Aorta (tissue), 5 donors: ENCODE measurements at regions not wholly inside any gene's neighbourhood (a gene's known extent, or its start where the extent isn't known, plus 50 kb on each side); places are given as distances from the start of the nearest gene placed in this dataset.
"Not testable (repeated sequence)": the region's sequence is repeated elsewhere in the genome, so short reads cannot be mapped to it uniquely, and the experiment has no call there.

Experiments used
- ATAC-seq: fragments of 200-7000 bp; cut with Tn5 transposase; one replicate; pipeline ENCODE4 v1.9.1; 2022; ENCODE audit warnings: moderate library complexity; ENCODE audit not compliant: low FRiP score
- DNase-seq, 2 donors: peaks; one replicate each; pipeline ENCODE4 v3.0.0-alpha.2; 2020
- H3K27ac ChIP-seq, 2 donors: one replicate each; pipeline ENCODE4 v1.5.1; 2013; ENCODE audit warnings: low read length in 2 of 2, mild to moderate bottlenecking in 2 of 2, moderate library complexity in 2 of 2, control low read depth in 1 of 2, inconsistent platforms in 1 of 2, low read depth in 1 of 2
- H3K27me3 ChIP-seq, 2 donors: one replicate each; pipeline ENCODE4 v1.6.1; 2013; ENCODE audit warnings: control low read depth in 1 of 2, low read length in 1 of 2, mild to moderate bottlenecking in 1 of 2, moderate library complexity in 1 of 2; ENCODE audit not compliant: insufficient read depth in 2 of 2, control insufficient read depth in 1 of 2
- H3K36me3 ChIP-seq, 2 donors: one replicate each; pipeline ENCODE4 v1.6.1; 2013; ENCODE audit warnings: control low read depth in 1 of 2, low read length in 1 of 2, mild to moderate bottlenecking in 1 of 2; ENCODE audit not compliant: insufficient read depth in 2 of 2, control insufficient read depth in 1 of 2
- H3K4me1 ChIP-seq, 2 donors: one replicate each; pipeline ENCODE4 v1.6.1; 2013; ENCODE audit warnings: low read length in 2 of 2, control low read depth in 1 of 2, mild to moderate bottlenecking in 1 of 2, moderate library complexity in 1 of 2; ENCODE audit not compliant: insufficient read depth in 2 of 2, control insufficient read depth in 1 of 2
- H3K4me3 ChIP-seq, 2 donors: one replicate each; pipeline ENCODE4 v1.5.1; 2013; ENCODE audit warnings: low read length in 2 of 2, control low read depth in 1 of 2, mild to moderate bottlenecking in 1 of 2
- H3K9me3 ChIP-seq: one replicate; pipeline ENCODE4 v1.6.1; 2013; ENCODE audit warnings: mild to moderate bottlenecking, low read length; ENCODE audit not compliant: control insufficient read depth
- WGBS, 2 donors: extraction: QIAGEN DNeasy Blood & Tissue Kit; methylation state at CpG; one replicate each; pipeline ENCODE4 v1.1.7; 2013; 5-methylcytosine and 5-hydroxymethylcytosine counted together
- intact Hi-C, 2 donors: fragments of 100-400 bp; cut with DNase I; formaldehyde crosslinking; loops; one replicate each; pipeline versions ENCODE4 v1.14.2 to v1.15.0; 2022
- donor health status: healthy with polysubstance abuse.
- donor health status: Bipolar disorder and iron deficiency.
- donor health status: DM: no; HTN: no; CAD: no.
- donor health status: DM: no; HTN: no; CAD: no.
- donor health status: DM: yes; HTN: yes; CAD: no.

DNA sequence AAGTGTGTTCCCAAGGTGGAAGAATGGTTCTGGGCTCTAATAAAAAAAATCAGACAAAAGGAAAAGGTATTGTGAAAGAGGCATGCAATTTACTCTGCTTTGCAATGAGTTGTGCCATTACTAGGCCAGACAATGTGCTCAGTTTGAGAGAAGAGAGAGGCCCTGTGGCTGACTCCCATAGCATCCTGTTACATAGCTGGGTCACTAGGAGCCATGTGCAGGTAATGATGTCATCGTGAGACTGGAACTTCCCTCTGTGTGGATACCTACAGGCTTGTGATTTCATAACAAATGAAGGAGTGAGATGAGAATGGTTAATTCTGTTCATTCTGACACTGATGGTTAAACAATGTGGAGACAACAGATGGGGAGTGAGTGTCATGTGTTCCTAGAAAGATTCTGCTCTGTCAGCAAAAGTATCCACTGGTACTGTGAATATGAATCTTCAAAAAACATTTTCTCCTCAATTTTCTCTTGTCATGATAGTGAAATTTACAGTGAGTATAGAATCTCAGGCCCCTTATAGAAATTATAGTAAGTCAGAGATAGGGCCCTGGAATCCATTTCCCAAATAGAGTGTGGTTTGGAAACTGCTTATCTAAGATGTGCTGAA lies 648.7 kb upstream of the DPPA4 start:
- H3K36me3 ChIP-seq = no peaks in the 10 kb centered on the region

DNA sequence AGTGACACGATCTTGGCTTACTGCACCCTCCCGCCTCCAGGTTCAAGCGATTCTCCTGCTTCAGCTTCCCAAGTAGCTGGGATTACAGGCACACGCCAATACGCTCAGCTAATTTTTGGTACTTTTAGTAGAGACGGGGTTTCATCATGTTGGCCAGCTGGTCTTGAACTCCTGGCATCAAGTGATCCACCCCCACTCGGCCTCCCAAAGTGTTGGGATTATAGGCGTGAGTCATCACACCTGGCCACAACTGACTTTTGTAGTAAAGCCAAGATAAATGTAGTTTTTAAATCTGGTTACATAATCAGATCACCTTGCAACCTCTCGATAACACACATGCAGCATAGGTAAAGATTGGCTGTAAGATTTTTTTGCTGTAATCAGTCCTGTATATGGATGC lies 657.5 kb upstream of the DPPA4 start:
- no peaks in the 10 kb centered on the region for H3K9me3 ChIP-seq
- ATAC-seq (no peak), DNase-seq (no peak)
- whole genome bisulfite sequencing, 2 donors = 85 to 88% methylated on average over 9 of the region's 9 CpGs
- intact Hi-C loops = no loop called here
- no peak overlapping the region for H3K4me3 ChIP-seq
- no peaks in the 10 kb centered on the region for H3K27me3 ChIP-seq
- H3K36me3 ChIP-seq = no peaks in the 10 kb centered on the region
- no peak overlapping the region for H3K27ac ChIP-seq
- no peaks in the 10 kb centered on the region for H3K4me1 ChIP-seq

More for the DNA sequence above, 648.7 kb upstream of the DPPA4 start:
- no peak overlapping the region for H3K27ac ChIP-seq
- intact Hi-C loops = no loop called here
- H3K4me3 ChIP-seq = no peak overlapping the region
- H3K27me3 ChIP-seq = no peaks in the 10 kb centered on the region
- WGBS, 2 donors = 83 to 92% methylated on average over 1 of the region's 1 CpG
- H3K9me3 ChIP-seq = no peaks in the 10 kb centered on the region
- DNase-seq (no peak), ATAC-seq (no peak)
- H3K4me1 ChIP-seq = no peaks in the 10 kb centered on the region

DNA sequence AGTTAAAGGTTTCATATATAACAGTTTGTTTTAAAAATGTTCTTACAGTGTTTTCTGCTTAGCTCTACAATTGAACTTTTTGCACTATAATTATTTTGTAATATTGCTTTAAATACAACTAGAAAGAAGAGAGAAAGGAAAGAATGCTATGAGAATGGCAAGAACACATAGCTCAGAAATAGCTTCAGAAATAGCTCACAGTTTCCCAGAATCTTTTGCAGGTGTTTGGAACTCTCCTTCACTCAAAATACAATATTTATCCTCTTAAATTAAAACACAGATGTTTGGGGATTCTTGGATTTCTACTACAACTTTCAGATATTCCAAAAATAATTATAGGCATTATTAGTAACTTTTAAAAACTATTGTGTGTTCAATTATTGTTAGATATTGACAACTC lies 658.0 kb upstream of the DPPA4 start:
- H3K4me1 ChIP-seq = no peaks in the 10 kb centered on the region
- intact Hi-C loops = no loop called here
- no peak overlapping the region for H3K27ac ChIP-seq
- H3K4me3 ChIP-seq = no peak overlapping the region
- H3K27me3 ChIP-seq = no peaks in the 10 kb centered on the region
- ATAC-seq (no peak), DNase-seq (no peak)
- H3K9me3 ChIP-seq = no peaks in the 10 kb centered on the region
- H3K36me3 ChIP-seq = no peaks in the 10 kb centered on the region

DNA sequence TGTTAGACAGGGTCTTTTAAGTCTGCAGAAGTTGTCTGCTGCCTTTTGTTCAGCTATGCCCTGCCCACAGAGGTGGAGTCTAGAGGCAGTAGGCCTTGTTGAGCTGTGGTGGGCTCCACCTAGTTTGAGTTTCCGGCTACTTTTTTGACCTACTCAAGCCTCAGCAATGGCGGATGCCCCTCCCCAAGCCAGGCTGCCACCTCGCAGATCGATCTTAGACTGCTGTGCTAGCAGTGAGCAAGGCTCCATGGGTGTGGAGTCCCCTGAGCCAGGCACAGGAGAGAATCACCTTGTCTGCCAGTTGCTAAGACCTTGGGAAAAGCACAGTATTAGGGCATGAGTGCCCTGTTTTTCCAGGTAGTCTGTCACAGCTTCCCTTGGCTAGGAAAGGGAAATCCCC lies 664.6 kb upstream of the DPPA4 start:
- H3K4me3 ChIP-seq, H3K36me3 ChIP-seq, H3K4me1 ChIP-seq, intact Hi-C loops, DNase-seq, ATAC-seq, H3K9me3 ChIP-seq, H3K27me3 ChIP-seq, H3K27ac ChIP-seq: not testable (repeated sequence)
- 96 to 98% methylated on average over 4 of the region's 4 CpGs for WGBS, 2 donors

DNA sequence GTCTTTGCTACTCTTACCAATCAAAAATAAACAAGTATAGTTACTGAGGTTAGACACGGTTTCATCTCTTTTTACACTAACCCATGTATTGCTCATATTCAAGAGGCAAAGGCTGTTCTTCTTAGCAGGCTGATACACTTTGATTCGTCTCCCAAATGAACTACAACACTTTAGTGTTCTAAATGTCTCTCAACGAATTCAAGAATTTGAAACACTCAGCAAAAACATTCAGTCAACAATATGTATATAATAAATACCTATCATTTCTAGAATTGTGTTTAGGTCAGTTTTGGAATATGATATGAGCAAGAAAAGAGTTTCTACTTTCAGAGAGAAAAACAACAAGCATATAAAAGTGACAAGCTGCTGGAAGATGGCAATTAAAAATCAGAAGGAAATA lies 669.6 kb upstream of the DPPA4 start:
- Histone ChIP-seq H3K27me3 (no peaks in the 10 kb centered on the region), H3K9me3 (no peaks in the 10 kb centered on the region), H3K36me3 (no peaks in the 10 kb centered on the region), H3K4me3 (no peak overlapping the region), H3K27ac (no peak overlapping the region), H3K4me1 (no peaks in the 10 kb centered on the region)
- DNase-seq (no peak), ATAC-seq (no peak)
- intact Hi-C loops = no loop called here
- WGBS, 2 donors = 72 to 73% methylated on average over 3 of the region's 3 CpGs

DNA sequence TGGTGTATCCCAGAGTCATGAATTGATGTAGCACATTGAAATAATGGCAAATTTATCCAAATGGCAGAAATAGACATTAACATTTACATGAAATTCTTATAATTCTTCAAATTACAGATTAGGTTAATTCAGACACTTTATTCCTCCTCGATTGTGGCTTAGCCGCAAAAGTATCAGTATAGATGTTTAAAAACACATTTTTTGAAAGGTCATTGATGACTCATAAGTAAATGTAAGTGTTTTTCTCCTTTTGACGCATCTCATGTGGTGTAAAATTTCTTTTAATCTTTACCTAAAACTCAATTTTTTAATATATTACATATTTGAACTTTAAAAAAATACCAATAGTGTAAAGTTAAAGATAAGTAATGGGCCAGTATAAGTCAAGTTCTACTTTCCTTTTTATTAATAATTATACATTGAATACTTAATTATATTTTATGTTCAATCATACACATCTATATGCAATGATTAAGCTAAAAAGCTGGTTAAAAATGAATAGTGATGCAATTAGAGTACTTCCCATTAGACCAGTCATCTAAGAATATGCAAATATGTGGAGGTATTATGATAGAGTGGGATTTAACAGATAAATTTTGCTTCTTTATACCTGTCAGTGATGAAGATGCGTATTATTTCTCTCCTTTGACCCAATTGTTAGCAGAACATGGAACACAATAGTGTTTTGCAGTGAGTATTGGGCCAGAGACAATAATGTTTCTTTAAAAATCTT lies 678.1 kb upstream of the DPPA4 start:
- DNase-seq (no peak), ATAC-seq (no peak)
- Histone ChIP-seq H3K9me3 (no peaks in the 10 kb centered on the region), H3K27ac (no peak overlapping the region), H3K36me3 (no peaks in the 10 kb centered on the region), H3K4me3 (no peak overlapping the region), H3K27me3 (no peaks in the 10 kb centered on the region), H3K4me1 (peaks cover 1 to 4% of the 10 kb centered on the region in 2 donors)
- intact Hi-C loops = no loop called here
- WGBS, 2 donors = 92 to 94% methylated on average over 4 of the region's 4 CpGs

DNA sequence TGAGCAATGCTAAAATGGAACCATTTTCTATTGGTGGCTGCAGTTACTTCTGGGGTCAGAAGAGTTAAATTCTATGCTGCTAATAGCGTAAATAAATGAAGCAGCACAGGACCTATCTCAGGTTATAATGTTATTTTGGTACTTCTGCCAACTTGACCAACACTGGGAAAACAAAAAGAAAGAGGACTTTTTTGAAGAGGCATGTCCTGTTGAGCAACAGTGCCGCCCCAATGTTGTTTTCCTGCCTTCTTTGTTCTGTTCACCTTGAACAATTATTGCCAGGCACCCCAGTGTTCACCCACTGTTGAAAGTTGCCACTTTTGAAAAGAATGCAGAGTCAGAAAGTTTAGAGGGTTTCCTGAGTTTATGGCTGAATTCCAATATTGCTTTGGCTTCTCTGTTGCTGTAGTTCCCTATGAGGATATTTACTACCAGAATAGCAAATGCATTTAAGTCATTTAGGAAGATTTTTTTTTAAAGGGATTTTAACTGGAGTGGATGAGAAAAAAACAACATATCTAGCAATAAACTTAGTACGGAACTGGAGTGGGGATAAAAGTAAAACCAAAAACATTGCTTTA lies 679.0 kb upstream of the DPPA4 start:
- DNase-seq = no peak
- Histone ChIP-seq H3K36me3 (no peaks in the 10 kb centered on the region), H3K4me1 (peaks cover 1 to 4% of the 10 kb centered on the region in 2 donors), H3K27ac (no peak overlapping the region), H3K4me3 (no peak overlapping the region), H3K9me3 (no peaks in the 10 kb centered on the region), H3K27me3 (no peaks in the 10 kb centered on the region)
- no peak for ATAC-seq
- intact Hi-C loops = no loop called here
- WGBS, 2 donors = 7 to 8% methylated on average over 3 of the region's 3 CpGs

DNA sequence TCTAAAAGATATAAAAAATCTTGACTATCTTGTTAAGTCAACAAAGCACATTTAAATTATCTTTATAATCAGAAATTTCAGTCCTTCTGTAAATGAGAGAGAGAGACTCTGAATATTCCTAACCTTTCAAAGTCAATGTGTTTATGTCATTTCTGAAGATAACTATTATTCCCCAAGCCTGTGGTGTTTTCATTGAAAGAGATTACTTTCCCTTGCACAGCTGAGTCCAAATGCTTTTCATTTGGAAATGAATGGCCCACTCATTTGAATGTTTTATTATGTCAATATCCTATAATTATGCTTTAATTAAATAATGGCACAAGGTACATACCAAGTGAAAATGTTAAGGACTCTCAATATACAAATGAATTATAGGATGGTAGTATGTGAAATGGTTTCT lies 680.0 kb upstream of the DPPA4 start:
- intact Hi-C loops = no loop called here
- no peak for DNase-seq
- H3K27me3 ChIP-seq = no peaks in the 10 kb centered on the region

DNA sequence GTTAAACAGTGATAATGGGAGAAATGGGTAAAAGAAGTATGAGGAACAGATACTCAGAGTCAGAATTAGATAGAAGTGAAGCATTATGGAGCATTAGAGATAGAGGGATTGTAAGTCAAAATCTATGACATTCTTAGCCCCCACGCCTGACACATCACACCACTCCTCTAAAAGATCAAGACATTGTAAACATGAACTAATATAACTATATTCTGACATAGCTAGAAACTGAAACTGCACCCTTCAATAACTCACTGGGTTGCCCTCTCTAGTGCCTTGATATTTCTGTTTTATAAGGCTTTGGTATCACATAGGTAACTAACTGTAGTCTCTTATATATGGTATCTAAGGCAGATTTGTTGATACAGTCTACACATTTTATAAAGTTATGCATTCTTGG lies 684.3 kb upstream of the DPPA4 start:
- Histone ChIP-seq H3K9me3 (no peaks in the 10 kb centered on the region), H3K4me1 (peaks cover 0 to under 1% of the 10 kb centered on the region in 2 donors), H3K27me3 (no peaks in the 10 kb centered on the region), H3K27ac (no peak overlapping the region), H3K36me3 (no peaks in the 10 kb centered on the region), H3K4me3 (no peak overlapping the region)
- 48 to 56% methylated on average over 1 of the region's 1 CpG for WGBS, 2 donors
- DNase-seq (no peak), ATAC-seq (no peak)
- intact Hi-C loops = no loop called here

More for the DNA sequence above, 680.0 kb upstream of the DPPA4 start:
- no peaks in the 10 kb centered on the region for H3K9me3 ChIP-seq
- H3K4me1 ChIP-seq = peaks cover 1 to 4% of the 10 kb centered on the region in 2 donors
- ATAC-seq = no peak
- H3K36me3 ChIP-seq = no peaks in the 10 kb centered on the region
- H3K27ac ChIP-seq = no peak overlapping the region
- no peak overlapping the region for H3K4me3 ChIP-seq
